Ammon's horn (tissue), 1 donor: ENCODE measurements at regions not wholly inside any gene's neighbourhood (a gene's known extent, or its start where the extent isn't known, plus 50 kb on each side); places are given as distances from the start of the nearest gene placed in this dataset.

ENCODE experiments used
- DNase-seq: peaks from one replicate; pipeline ENCODE4 v3.0.0-alpha.2; 2016; ENCODE audit warnings: low spot score

- no peak for DNase-seq
Observed at GRCh38 chr4:135225551-135225950, 1024.0 kb upstream of the PABPC4L start.

GRCh38 chr4:135210341-135210740 is 1008.8 kb upstream of the PABPC4L start:
- DNase-seq, result no peak

GRCh38 chr4:135207531-135207930 is 1005.9 kb upstream of the PABPC4L start:
- no peak for DNase-seq

- DNase-seq, result no peak
Observed at GRCh38 chr4:135204311-135204710, 1002.7 kb upstream of the PABPC4L start.

GRCh38 chr4:135201081-135201480 is 999.5 kb upstream of the PABPC4L start:
- no peak for DNase-seq

- no peak for DNase-seq
Observed at GRCh38 chr4:135197641-135198040, 996.1 kb upstream of the PABPC4L start.

- no peak for DNase-seq
Observed at GRCh38 chr4:135194477-135194876, 992.9 kb upstream of the PABPC4L start.

- no peak for DNase-seq
Observed at GRCh38 chr4:135192751-135193535, 991.4 kb upstream of the PABPC4L start.

- DNase-seq, result no peak
Observed at GRCh38 chr4:135191596-135191995, 990.0 kb upstream of the PABPC4L start.

- DNase-seq, result no peak
Observed at GRCh38 chr4:135186002-135186401, 984.4 kb upstream of the PABPC4L start.

- no peak for DNase-seq
Observed at GRCh38 chr4:135185256-135185655, 983.7 kb upstream of the PABPC4L start.

GRCh38 chr4:135184715-135185114 is 983.1 kb upstream of the PABPC4L start:
- DNase-seq, result no peak

GRCh38 chr4:135177321-135177720 is 975.7 kb upstream of the PABPC4L start:
- no peak for DNase-seq

GRCh38 chr4:135166661-135167060 is 965.1 kb upstream of the PABPC4L start:
- no peak for DNase-seq

- no peak for DNase-seq
Observed at GRCh38 chr4:135164601-135165000, 963.0 kb upstream of the PABPC4L start.

- no peak for DNase-seq
Observed at GRCh38 chr4:135144498-135144897, 942.9 kb upstream of the PABPC4L start.

GRCh38 chr4:135124196-135124595 is 922.6 kb upstream of the PABPC4L start:
- no peak for DNase-seq

GRCh38 chr4:135123632-135124031 is 922.0 kb upstream of the PABPC4L start:
- no peak for DNase-seq

GRCh38 chr4:135122457-135122856 is 920.9 kb upstream of the PABPC4L start:
- no peak for DNase-seq

- no peak for DNase-seq
Observed at GRCh38 chr4:135120195-135120594, 918.6 kb upstream of the PABPC4L start.

GRCh38 chr4:135114079-135114478 is 912.5 kb upstream of the PABPC4L start:
- DNase-seq, result no peak

GRCh38 chr4:135098061-135098460 is 896.5 kb upstream of the PABPC4L start:
- DNase-seq, result no peak

GRCh38 chr4:135073389-135073788 is 871.8 kb upstream of the PABPC4L start:
- DNase-seq, result no peak

- DNase-seq, result no peak
Observed at GRCh38 chr4:135072553-135072952, 871.0 kb upstream of the PABPC4L start.
